ENCODE measurements at regions not wholly inside any gene's neighbourhood (a gene's known extent, or its start where the extent isn't known, plus 50 kb on each side); places are given as distances from the start of the nearest gene placed in this dataset.

GRCh38 chr9:90167914-90168313 is 474.7 kb downstream of the DIRAS2 start:
- Histone ChIP-seq H3K18ac (ENCODE audit: extremely low read depth, low read length) (no peak overlapping the region), H2BK12ac (ENCODE audit: low read depth, low read length) (no peak overlapping the region), H2BK15ac (ENCODE audit: low read length) (no peak overlapping the region), H2BK5ac (ENCODE audit: low read depth, low read length) (no peak overlapping the region), H4K20me1 (replicated peaks in 1 of 2; ENCODE audit: control insufficient read depth in 1 of 2, insufficient read depth in 2 of 2, low read length in 2 of 2) (no peaks in the 10 kb centered on the region), H4K91ac (replicated peaks; ENCODE audit: insufficient read length, low read length) (no peak overlapping the region), H3K4me1 (replicated peaks in 1 of 4; ENCODE audit: control insufficient read depth in 3 of 4, insufficient read depth in 4 of 4, low read length in 3 of 4) (peaks cover 0 to 4% (median 1%) of the 10 kb centered on the region in 4 experiments; a peak in 3 of 7 replicates), H3K14ac (ENCODE audit: insufficient read length) (no peak overlapping the region), H3K79me2 (ENCODE audit: control insufficient read depth in 1 of 2, insufficient read depth in 2 of 2, low read length in 2 of 2) (no peaks in the 10 kb centered on the region), H4K5ac (ENCODE audit: insufficient read length, low read depth, low read length) (no peak overlapping the region), H3K27me3 (replicated peaks in 1 of 4; ENCODE audit: control insufficient read depth in 3 of 4, extremely low read depth in 1 of 4, insufficient read depth in 3 of 4, low read length in 3 of 4) (no peaks in the 10 kb centered on the region), H3K4me2 (ENCODE audit: insufficient read depth in 1 of 2, low read depth in 2 of 2, low read length in 2 of 2) (no peak overlapping the region), H2AFZ (ENCODE audit: low read length) (0 out of 2 replicates have a peak overlapping the region, but pooled peaks have one; percentile 3), H2BK20ac (ENCODE audit: low read length) (no peak overlapping the region), H3K36me3 (ENCODE audit: control insufficient read depth in 2 of 4, insufficient read depth in 4 of 4, low read length in 3 of 4) (no peaks in the 10 kb centered on the region), H3K9ac (replicated peaks in 1 of 4; ENCODE audit: extremely low read depth in 1 of 4, low read depth in 3 of 4, low read length in 3 of 4) (no peak overlapping the region), H3K23me2 (ENCODE audit: low read depth, low read length) (no peaks in the 10 kb centered on the region; the same call in 1 of the 2 replicates), H3K23ac (ENCODE audit: insufficient read length) (no peak overlapping the region), H3K4me3 (ENCODE audit: extremely low read depth in 1 of 4, insufficient read depth in 2 of 4, low read depth in 3 of 4, low read length in 4 of 4) (no peak overlapping the region), H3K27ac (ENCODE audit: low read depth, low read length) (no peak overlapping the region), H3K79me1 (ENCODE audit: low read depth, low read length) (no peaks in the 10 kb centered on the region), H3K9me3 (ENCODE audit: insufficient read depth in 2 of 2, low read depth in 1 of 2, low read length in 1 of 2) (no peaks in the 10 kb centered on the region), H2AK5ac (ENCODE audit: low read depth, low read length) (no peak overlapping the region), H3K56ac (replicated peaks; ENCODE audit: insufficient read length, low read depth, low read length) (no peak overlapping the region), H2BK120ac (replicated peaks; ENCODE audit: low read depth, low read length) (no peak overlapping the region), H4K8ac (ENCODE audit: extremely low read depth, insufficient read depth, low read length) (no peak overlapping the region), H3K4ac (replicated peaks; ENCODE audit: insufficient read length, low read depth, low read length) (no peak overlapping the region)
- 88% methylated on average over 2 of the region's 2 CpGs; no CpG with 5 or more reads in 1 of the 2 experiments for WGBS, 2 experiments (ENCODE audit: extremely low coverage in 1 of 2, insufficient coverage in 1 of 2, insufficient read length in 1 of 2, insufficient replicate concordance in 2 of 2, low coverage in 1 of 2, low lambda C conversion rate in 2 of 2, missing lambda C conversion rate in 1 of 2)
- ChIA-PET POLR2A (ENCODE audit: partially characterized antibody) (no interaction called here), CTCF (ENCODE audit: partially characterized antibody) (no interaction called here)
- FAIRE-seq (no peak), DNase-seq (ENCODE audit: low read depth in 1 of 2, low spot score in 2 of 2) (no peak)
- no peak for TF ChIP-seq ATF2 (IDR thresholded peaks at IDR 0.05; ENCODE audit: low read length)
- TF ChIP-seq CREB1 (IDR thresholded peaks at IDR 0.05): no peak
- TF ChIP-seq MAX (IDR thresholded peaks at IDR 0.05): no peak
- no peak for TF ChIP-seq SP2 (IDR thresholded peaks at IDR 0.05; ENCODE audit: low read length)
- TF ChIP-seq JUN (IDR thresholded peaks at IDR 0.05; ENCODE audit: low read depth, low read length): no peak
- TF ChIP-seq NANOG (IDR thresholded peaks at IDR 0.05; ENCODE audit: insufficient read depth, low read depth, low read length, poor library complexity, severe bottlenecking): no peak
- no peak for TF ChIP-seq KDM5A (IDR thresholded peaks at IDR 0.05; ENCODE audit: low read length)
- TF ChIP-seq HDAC2 (IDR thresholded peaks at IDR 0.05; ENCODE audit: borderline replicate concordance in 1 of 2, low read depth in 2 of 2, low read length in 2 of 2): no peak
- TF ChIP-seq JUND (IDR thresholded peaks at IDR 0.05; ENCODE audit: low read length): no peak

Data from H1 (cell line).